GM12878 (cell line): ENCODE measurements at regions not wholly inside any gene's neighbourhood (a gene's known extent, or its start where the extent isn't known, plus 50 kb on each side); places are given as distances from the start of the nearest gene placed in this dataset.

Experiments used
- ATAC-seq: fragments of 200-7000 bp; cut with Tn5 transposase; 3 replicates; pipeline ENCODE4 v1.9.1; 2020; ENCODE audit warnings: mild to moderate bottlenecking, moderate library complexity
- BruUV-seq: library from RNA; stranded (reverse); fragments of 400-500 nt; replicated peaks from 2 replicates; lab custom pipeline; 2021; lab: Mats Ljungman, UMichigan
- CTCF ChIA-PET: fragments of 300-600 bp; sonication (Branson Sonifier 250); formaldehyde crosslinking; extraction: SDS; loops from one replicate; lab custom pipeline; 2021; ENCODE audit warnings: inconsistent platforms; lab: Yijun Ruan, JAX
- POLR2A ChIA-PET: fragments of 350-600 bp; formaldehyde crosslinking; extraction: SDS; loops from one replicate; lab custom pipeline; 2021; ENCODE audit warnings: inconsistent platforms; lab: Charles Lee
- RAD21 ChIA-PET: fragments of 300-600 bp; sonication (Branson Sonifier 250); formaldehyde crosslinking; loops from one replicate; lab custom pipeline; 2023; ENCODE audit warnings: antibody characterized with exemption; ENCODE audit not compliant: unreplicated experiment; lab: Charles Lee
- SMC1A ChIA-PET: fragments of 300-600 bp; sonication (Branson Sonifier 250); formaldehyde crosslinking; loops from one replicate; lab custom pipeline; 2023; ENCODE audit not compliant: unreplicated experiment, uncharacterized antibody; lab: Charles Lee
- DNase-seq: peaks from one replicate; pipeline ENCODE4 v3.0.0-alpha.2; 2011; ENCODE audit warnings: low read depth, low spot score
- FAIRE-seq: peaks from 3 replicates; lab custom pipeline; 2011; peaks lifted over from hg19 to GRCh38; lab: Jason Lieb, UNC
- H2AFZ ChIP-seq: 2 replicates; pipeline ENCODE4 v1.6.0; 2011; ENCODE audit warnings: low read depth, low read length, control low read depth; ENCODE audit not compliant: control insufficient read depth
- H3K27ac ChIP-seq: 2 replicates; pipeline ENCODE4 v1.5.1; 2011; ENCODE audit warnings: control low read depth; ENCODE audit not compliant: control insufficient read depth, insufficient read depth
- H3K27me3 ChIP-seq, 2 experiments: replicated peaks in 1 of 2; 2 replicates each; pipeline versions ENCODE4 v1.6.0 to v1.6.1; 2011; ENCODE audit warnings: low read length in 1 of 2; ENCODE audit not compliant: control insufficient read depth in 2 of 2, insufficient read depth in 2 of 2
- H3K36me3 ChIP-seq, 2 experiments: 2 replicates each; pipeline ENCODE4 v1.5.1; 2011; ENCODE audit warnings: low read length in 1 of 2; ENCODE audit not compliant: control insufficient read depth in 2 of 2, insufficient read depth in 2 of 2
- H3K4me1 ChIP-seq: 2 replicates; pipeline ENCODE4 v1.6.1; 2011; ENCODE audit warnings: mild to moderate bottlenecking, low read length, moderate library complexity, mixed read lengths; ENCODE audit not compliant: control insufficient read depth, insufficient read depth
- H3K4me2 ChIP-seq: 2 replicates; pipeline ENCODE4 v1.6.0; 2011; ENCODE audit warnings: control low read depth; ENCODE audit not compliant: control insufficient read depth, insufficient read depth
- H3K4me3 ChIP-seq: fragments of 200-600 bp; sonication (generic); 2 replicates; pipeline ENCODE4 v1.5.1; 2016
- H3K79me2 ChIP-seq: 2 replicates; pipeline ENCODE4 v1.6.0; 2011; ENCODE audit warnings: low read length; ENCODE audit not compliant: control insufficient read depth, insufficient read depth
- H3K9ac ChIP-seq: 2 replicates; pipeline ENCODE4 v1.8.0; 2011; ENCODE audit warnings: low read length, control low read depth, mixed read lengths; ENCODE audit not compliant: control insufficient read depth, insufficient read depth
- H3K9me3 ChIP-seq: replicated peaks from 3 replicates; pipeline ENCODE4 v1.5.1; 2011; ENCODE audit warnings: mild to moderate bottlenecking, low read length; ENCODE audit not compliant: control insufficient read depth, insufficient read depth
- H4K20me1 ChIP-seq: 2 replicates; pipeline ENCODE4 v1.6.0; 2011; ENCODE audit not compliant: control insufficient read depth, insufficient read depth
- BMI1 ChIP-seq: fragments of 450-650 bp; IDR thresholded peaks from 2 replicates; pipeline ENCODE4 v1.6.1; 2016; ENCODE audit warnings: mild to moderate bottlenecking, moderate library complexity, borderline replicate concordance
- HDAC6 ChIP-seq: fragments of 200-600 bp; sonication (generic); IDR thresholded peaks from one replicate; pipeline ENCODE4 v1.8.0; 2017; ENCODE audit warnings: antibody characterized with exemption; ENCODE audit not compliant: unreplicated experiment
- KAT2A ChIP-seq: conservative IDR thresholded peaks from 2 replicates; pipeline ENCODE4 v1.6.1; 2011; ENCODE audit warnings: low read depth, low read length; ENCODE audit not compliant: control insufficient read depth
- NFIC ChIP-seq: IDR thresholded peaks from 2 replicates; pipeline ENCODE4 v1.6.1; 2012; ENCODE audit warnings: low read depth, mild to moderate bottlenecking, inconsistent platforms, low read length, moderate library complexity
- NR2F1 ChIP-seq: fragments of 450-650 bp; conservative IDR thresholded peaks from 2 replicates; pipeline ENCODE4 v1.6.1; 2017; ENCODE audit warnings: mild to moderate bottlenecking
- POLR2AphosphoS5 ChIP-seq: IDR thresholded peaks from 2 replicates; pipeline ENCODE4 v1.6.1; 2011; ENCODE audit warnings: mild to moderate bottlenecking, low read length, inconsistent platforms
- SIX5 ChIP-seq: IDR thresholded peaks from 2 replicates; pipeline ENCODE4 v1.6.1; 2011; ENCODE audit warnings: mild to moderate bottlenecking, low read depth, low read length, moderate library complexity; ENCODE audit not compliant: severe bottlenecking
- TCF7 ChIP-seq: IDR thresholded peaks from 2 replicates; pipeline ENCODE4 v1.6.1; 2014; ENCODE audit warnings: antibody characterized with exemption, borderline replicate concordance
- ZZZ3 ChIP-seq: IDR thresholded peaks from 2 replicates; pipeline ENCODE4 v1.6.1; 2011; ENCODE audit warnings: low read depth; ENCODE audit not compliant: control insufficient read depth, insufficient read length
- WGBS: methylation state at CpG from one replicate; pipeline ENCODE4 v1.1.6; 2016; ENCODE audit warnings: low lambda C conversion rate; ENCODE audit not compliant: insufficient replicate concordance, insufficient coverage; ENCODE audit errors: missing lambda C conversion rate; 5-methylcytosine and 5-hydroxymethylcytosine counted together
- in situ Hi-C: fragments of 300-500 bp; cut with MboI; formaldehyde crosslinking; loops from 9 replicates; pipeline ENCODE4 v1.14.3; 2018; ENCODE audit warnings: mixed read lengths
- intact Hi-C: fragments of 100-400 bp; cut with micrococcal nuclease; formaldehyde crosslinking; loops from one replicate; pipeline ENCODE4 v1.14.2; 2022; ENCODE audit not compliant: unreplicated experiment
- TF ChIP-seq, protein P1 (sequence below): fragments of 450-650 bp; IDR thresholded peaks from 2 replicates; pipeline ENCODE4 v1.6.1; 2016; ENCODE audit warnings: mild to moderate bottlenecking, moderate library complexity, borderline replicate concordance

DNA sequence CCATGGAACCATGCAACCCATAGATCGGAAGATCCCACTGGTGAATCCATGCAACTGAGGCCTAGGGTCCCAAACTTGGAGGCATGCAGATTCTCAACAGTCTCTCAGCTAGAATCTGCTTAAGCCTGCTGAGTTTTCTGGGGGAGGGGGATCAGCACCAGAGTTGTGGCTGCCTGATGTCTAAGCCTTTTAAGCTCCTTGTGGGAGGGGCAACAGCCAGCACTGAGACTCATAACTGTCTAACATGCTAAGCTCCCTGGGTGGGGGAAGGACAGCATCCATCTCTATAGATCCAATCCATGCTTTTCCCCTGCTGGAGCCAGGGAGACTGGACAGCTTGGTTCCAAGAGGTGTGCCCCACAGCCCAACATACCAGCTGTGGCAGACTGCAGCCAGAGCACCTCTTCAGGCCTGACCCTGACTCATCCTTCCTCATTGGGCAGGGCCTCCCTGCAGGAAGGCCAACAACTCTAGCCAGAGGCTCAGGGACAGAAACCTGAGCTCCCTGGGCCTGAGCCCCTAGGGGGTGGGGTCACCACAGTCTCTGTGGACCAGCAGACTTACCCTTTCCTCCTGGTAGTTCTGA, 300.1 kb upstream of the SLC7A11 start:
- Histone ChIP-seq H3K9ac (no peak overlapping the region), H3K4me1 (no peaks in the 10 kb centered on the region), H3K9me3 (no peaks in the 10 kb centered on the region; the same call in 2 of the 3 replicates), H3K4me3 (no peak overlapping the region), H3K27me3 (no peaks in the 10 kb centered on the region), H3K27ac (no peak overlapping the region), H2AFZ (no peak overlapping the region), H3K79me2 (no peaks in the 10 kb centered on the region), H3K36me3 (no peaks in the 10 kb centered on the region), H3K4me2 (no peak overlapping the region), H4K20me1 (no peaks in the 10 kb centered on the region)
- ATAC-seq (no peak), DNase-seq (no peak), FAIRE-seq (no peak)
- SMC1A ChIA-PET = no interaction called here
- WGBS = 88% methylated on average over 1 of the region's 1 CpG
- in situ Hi-C loops = no loop called here
- RAD21 ChIA-PET = no interaction called here
- BruUV-seq = no TSS peak
- POLR2A ChIA-PET = no interaction called here
- TF ChIP-seq SIX5 (no peak), NR2F1 (no peak), HDAC6 (no peak), NFIC (no peak), ZZZ3 (no peak), KAT2A (no peak), BMI1 (no peak), TCF7 (no peak), POLR2AphosphoS5 (no peak)
- TF ChIP-seq, protein P1, sequence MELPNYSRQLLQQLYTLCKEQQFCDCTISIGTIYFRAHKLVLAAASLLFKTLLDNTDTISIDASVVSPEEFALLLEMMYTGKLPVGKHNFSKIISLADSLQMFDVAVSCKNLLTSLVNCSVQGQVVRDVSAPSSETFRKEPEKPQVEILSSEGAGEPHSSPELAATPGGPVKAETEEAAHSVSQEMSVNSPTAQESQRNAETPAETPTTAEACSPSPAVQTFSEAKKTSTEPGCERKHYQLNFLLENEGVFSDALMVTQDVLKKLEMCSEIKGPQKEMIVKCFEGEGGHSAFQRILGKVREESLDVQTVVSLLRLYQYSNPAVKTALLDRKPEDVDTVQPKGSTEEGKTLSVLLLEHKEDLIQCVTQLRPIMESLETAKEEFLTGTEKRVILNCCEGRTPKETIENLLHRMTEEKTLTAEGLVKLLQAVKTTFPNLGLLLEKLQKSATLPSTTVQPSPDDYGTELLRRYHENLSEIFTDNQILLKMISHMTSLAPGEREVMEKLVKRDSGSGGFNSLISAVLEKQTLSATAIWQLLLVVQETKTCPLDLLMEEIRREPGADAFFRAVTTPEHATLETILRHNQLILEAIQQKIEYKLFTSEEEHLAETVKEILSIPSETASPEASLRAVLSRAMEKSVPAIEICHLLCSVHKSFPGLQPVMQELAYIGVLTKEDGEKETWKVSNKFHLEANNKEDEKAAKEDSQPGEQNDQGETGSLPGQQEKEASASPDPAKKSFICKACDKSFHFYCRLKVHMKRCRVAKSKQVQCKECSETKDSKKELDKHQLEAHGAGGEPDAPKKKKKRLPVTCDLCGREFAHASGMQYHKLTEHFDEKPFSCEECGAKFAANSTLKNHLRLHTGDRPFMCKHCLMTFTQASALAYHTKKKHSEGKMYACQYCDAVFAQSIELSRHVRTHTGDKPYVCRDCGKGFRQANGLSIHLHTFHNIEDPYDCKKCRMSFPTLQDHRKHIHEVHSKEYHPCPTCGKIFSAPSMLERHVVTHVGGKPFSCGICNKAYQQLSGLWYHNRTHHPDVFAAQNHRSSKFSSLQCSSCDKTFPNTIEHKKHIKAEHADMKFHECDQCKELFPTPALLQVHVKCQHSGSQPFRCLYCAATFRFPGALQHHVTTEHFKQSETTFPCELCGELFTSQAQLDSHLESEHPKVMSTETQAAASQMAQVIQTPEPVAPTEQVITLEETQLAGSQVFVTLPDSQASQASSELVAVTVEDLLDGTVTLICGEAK = no peak
- CTCF ChIA-PET = no interaction called here
- intact Hi-C loops = no loop called here
